22Rv1 (cell line): ENCODE measurements at regions not wholly inside any gene's neighbourhood (a gene's known extent, or its start where the extent isn't known, plus 50 kb on each side); places are given as distances from the start of the nearest gene placed in this dataset.

Source experiments
- ZFX ChIP-seq: fragments of 450-650 bp; IDR thresholded peaks from 2 replicates; pipeline ENCODE4 v1.6.1; 2017; ENCODE audit warnings: antibody characterized with exemption, borderline replicate concordance
- TF ChIP-seq, protein P1 (sequence below): fragments of 450-650 bp; IDR thresholded peaks from 2 replicates; pipeline ENCODE4 v1.5.1; 2017; ENCODE audit warnings: mild to moderate bottlenecking

DNA sequence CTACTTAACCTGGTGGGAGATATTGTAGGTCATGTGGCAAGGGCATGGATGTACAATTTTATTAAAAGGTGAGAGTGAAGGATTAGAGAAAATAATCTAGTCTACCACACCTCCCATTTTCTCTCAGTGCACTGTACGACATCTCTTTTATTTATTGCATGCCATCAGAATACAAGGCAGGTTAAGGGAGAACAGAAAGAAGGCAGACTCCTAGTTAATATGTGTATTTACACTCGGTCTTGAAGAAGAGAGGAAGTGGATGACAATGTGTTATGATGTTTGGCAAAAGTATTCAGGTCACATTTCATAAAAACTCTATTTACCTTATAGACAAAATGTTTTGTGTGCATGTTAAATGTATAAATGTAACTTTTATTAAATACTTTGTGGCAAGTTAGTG, 306.1 kb downstream of the CTH start:
- TF ChIP-seq, protein P1, sequence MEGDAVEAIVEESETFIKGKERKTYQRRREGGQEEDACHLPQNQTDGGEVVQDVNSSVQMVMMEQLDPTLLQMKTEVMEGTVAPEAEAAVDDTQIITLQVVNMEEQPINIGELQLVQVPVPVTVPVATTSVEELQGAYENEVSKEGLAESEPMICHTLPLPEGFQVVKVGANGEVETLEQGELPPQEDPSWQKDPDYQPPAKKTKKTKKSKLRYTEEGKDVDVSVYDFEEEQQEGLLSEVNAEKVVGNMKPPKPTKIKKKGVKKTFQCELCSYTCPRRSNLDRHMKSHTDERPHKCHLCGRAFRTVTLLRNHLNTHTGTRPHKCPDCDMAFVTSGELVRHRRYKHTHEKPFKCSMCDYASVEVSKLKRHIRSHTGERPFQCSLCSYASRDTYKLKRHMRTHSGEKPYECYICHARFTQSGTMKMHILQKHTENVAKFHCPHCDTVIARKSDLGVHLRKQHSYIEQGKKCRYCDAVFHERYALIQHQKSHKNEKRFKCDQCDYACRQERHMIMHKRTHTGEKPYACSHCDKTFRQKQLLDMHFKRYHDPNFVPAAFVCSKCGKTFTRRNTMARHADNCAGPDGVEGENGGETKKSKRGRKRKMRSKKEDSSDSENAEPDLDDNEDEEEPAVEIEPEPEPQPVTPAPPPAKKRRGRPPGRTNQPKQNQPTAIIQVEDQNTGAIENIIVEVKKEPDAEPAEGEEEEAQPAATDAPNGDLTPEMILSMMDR: no peak
- no peak for TF ChIP-seq ZFX
